OCI-LY1 (cell line): ENCODE measurements at regions not wholly inside any gene's neighbourhood (a gene's known extent, or its start where the extent isn't known, plus 50 kb on each side); places are given as distances from the start of the nearest gene placed in this dataset.

ENCODE experiments used
- CTCF ChIP-seq: fragments of 200-600 bp; sonication (generic), shearing (Covaris generic); IDR thresholded peaks from 2 replicates; pipeline ENCODE4 v1.5.1; 2017; ENCODE audit warnings: mild to moderate bottlenecking, antibody characterized with exemption, low read length, moderate library complexity, mixed read lengths
- EZH2 ChIP-seq: fragments of 200-600 bp; sonication (generic), shearing (Covaris generic); IDR thresholded peaks from 2 replicates; pipeline ENCODE4 v1.8.0; 2017; ENCODE audit warnings: borderline replicate concordance, mixed run types, mild to moderate bottlenecking, antibody characterized with exemption, low read length, moderate library complexity, mixed read lengths

- no peak for TF ChIP-seq EZH2
- no peak for TF ChIP-seq CTCF
Measured at GRCh38 chr13:80145171-80145690, 195.7 kb downstream of the SPRY2 start.
